DMS153 treated with DMSO at 0.1 percent for 48 hours (cell line): ENCODE measurements at regions not wholly inside any gene's neighbourhood (a gene's known extent, or its start where the extent isn't known, plus 50 kb on each side); places are given as distances from the start of the nearest gene placed in this dataset.
A peak's percentile ranks its signal among the peaks of the same experiment; 100 is the strongest.

Experiments
- DNase-seq: peaks from one replicate; lab custom pipeline; 2025; ENCODE audit not compliant: unreplicated experiment; lab: John Stamatoyannopoulos, UW

GRCh38 chr6:68400396-68400795 is 234.7 kb upstream of the ADGRB3 start:
- no peak for DNase-seq

GRCh38 chr6:68391953-68392352 is 243.1 kb upstream of the ADGRB3 start:
- no peak for DNase-seq

DNA sequence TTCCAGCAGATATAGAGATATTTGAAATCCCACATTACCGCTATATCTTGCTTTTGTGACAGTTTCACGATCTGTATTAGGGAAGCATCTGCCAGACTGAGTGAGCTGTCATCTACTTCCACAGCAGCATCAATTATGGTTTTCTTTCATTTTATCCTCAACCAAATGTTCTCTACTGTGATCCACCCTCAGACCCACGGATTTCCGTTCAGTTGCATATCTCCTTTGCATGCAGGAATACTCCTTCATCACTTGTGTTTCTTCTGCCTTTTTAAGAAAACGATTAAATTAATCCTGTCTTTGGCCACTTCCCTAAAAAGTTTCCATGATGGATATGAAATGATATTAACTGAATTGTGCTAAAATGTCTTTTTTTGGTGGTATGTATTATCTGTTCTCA is 262.1 kb upstream of the ADGRB3 start:
- no peak for DNase-seq

- DNase-seq: no peak
Observed at GRCh38 chr6:68368845-68369244, 266.2 kb upstream of the ADGRB3 start.

DNA sequence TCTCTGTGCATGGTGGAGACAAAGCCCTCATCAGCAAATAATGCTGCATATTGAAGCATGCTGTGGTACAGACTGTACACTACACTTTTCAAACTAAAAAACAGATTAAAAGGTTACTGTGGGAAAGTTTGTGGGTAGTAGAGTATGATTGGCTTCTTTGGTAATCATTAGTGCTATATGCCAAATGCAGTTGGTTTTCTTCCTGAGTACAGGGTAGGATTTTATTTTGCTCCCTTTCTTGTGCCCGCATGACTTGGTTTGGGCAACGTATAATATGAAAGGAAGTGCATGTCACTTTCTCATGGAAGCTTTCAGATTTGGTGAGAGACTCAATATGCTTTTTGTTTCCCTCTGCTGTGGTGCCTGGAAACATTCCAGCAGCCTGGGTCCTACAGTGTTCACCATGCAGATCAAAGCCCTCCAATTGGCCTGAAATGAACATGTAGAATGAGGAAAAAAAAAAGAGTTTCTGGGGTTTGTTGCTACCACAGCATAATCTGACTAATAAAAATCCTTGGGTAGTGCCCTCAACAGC is 270.7 kb upstream of the ADGRB3 start:
- no peak for DNase-seq

DNA sequence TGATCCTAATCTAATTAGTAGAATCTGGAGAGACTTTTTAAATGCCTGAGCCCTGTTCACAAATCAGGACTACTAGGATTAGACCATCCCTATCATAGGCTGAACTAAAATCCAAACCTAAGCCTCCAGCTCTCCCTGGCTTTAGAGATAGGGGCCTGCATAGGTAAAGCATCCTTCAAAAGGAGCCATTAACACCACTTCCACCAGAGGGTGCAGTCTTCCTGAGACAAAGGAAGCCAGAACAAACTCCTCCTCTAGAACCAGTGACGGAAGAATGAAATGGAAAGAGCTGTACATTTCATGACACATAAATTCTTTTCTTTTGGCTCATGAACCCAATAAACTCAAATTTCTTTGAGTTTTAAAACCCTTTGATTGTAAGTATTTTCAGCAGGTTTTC is 291.2 kb upstream of the ADGRB3 start:
- peak; percentile 39 for DNase-seq

GRCh38 chr6:68342286-68342685 is 292.8 kb upstream of the ADGRB3 start:
- DNase-seq: no peak

DNA sequence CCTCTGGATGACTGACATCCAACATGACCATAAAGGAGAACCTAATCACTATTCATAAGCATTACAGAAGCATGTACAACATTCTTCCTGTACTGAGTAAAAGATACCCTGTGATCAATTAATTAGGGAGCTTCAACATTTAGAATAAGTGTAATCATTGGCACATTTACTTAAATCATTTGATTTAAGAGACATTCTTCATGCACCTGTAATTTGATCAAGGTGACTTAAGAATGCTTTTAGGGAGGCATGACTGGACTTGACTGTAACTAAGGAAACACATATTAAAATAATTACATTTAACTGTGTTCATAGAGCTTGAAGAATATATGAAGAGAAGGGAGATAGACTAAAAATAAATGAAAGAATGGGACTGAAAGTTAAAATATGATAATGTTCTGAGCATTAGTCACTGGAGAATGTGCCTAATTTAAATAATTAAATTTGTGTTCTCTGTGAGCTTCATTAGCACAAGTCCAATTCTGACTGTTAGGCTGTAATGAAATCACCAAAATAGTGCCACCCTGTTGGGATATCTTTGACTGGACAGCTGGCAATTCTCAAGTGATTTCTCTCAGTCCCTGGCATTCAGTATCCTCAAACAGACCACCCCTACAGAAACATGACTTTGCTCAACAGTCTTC is 295.5 kb upstream of the ADGRB3 start:
- DNase-seq: no peak

- no peak for DNase-seq
Observed at GRCh38 chr6:68333442-68333841, 301.6 kb upstream of the ADGRB3 start.

GRCh38 chr6:68328156-68328555 is 306.9 kb upstream of the ADGRB3 start:
- no peak for DNase-seq

DNA sequence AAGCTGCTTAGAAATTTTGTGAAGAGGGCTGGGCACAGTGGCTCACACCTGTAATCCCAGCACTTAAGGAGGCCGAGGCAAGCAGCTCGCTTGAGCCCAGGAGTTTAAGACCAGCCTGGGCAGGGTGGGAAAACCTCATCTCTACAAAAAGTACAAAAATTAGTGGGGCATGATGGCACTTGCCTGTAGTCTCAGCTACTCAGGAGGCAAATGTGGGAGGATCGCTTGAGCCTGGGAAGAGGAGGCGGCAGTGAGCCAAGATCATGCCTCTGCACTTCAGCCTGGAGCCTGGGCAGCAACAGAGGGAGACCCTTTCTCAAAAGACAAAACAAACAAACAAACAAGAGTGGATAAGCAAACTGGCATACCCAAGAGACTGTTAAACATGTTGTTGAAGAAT is 308.3 kb upstream of the ADGRB3 start:
- DNase-seq: no peak

DNA sequence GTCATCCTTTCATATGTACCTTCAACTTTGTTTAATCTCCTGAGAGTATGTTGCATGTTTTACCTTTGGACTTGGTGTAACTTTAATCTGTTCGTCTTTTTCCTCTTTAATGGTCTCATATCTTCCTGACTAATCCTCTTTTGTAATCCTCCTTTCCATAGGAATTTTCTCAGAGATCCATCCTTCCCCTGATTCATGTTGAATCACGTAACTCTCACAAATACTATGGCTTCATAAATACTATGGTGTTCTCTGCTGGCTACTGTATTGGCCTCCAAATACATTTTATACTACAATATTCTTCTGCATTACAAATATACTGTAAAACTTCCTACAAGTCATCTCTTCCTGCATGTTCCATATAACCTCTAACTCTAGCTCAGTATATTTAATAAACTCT is 317.7 kb upstream of the ADGRB3 start:
- DNase-seq: no peak

DNA sequence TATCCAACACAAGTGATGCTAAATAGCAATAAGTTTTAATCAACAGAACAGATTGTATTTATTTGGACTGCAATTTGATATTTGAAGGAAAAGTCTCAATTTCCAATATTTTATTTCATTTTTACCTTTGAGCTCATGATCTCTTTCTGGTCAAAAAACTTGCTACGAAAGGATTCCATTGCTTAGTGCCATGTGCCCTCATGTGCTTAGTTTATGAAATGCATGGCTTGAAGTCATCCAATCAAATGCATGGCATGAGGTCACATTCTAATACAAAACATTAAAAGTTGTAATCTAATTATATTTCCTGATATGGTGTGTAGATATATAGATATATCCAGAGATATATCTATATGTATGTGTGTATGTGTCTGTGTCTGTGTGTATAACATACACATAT is 321.2 kb upstream of the ADGRB3 start:
- no peak for DNase-seq

DNA sequence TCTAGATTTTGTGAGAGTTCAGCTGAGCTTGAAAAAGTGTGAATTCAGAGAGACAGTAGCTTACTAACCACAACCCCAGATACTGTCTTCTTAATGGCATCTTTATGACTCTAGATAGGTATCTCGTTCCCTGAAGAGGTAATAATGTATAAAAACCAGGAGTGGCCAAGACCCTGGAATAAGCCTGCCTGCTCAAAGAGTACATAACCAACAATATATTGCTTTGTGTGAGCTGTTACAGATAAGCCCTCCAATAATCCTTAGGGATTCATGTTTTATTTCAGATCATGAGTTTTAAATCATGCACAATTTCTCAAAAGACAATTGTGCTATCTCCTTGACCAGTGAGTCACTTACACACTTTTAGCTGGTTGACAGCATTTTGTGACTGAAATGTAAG is 327.8 kb upstream of the ADGRB3 start:
- no peak for DNase-seq

DNA sequence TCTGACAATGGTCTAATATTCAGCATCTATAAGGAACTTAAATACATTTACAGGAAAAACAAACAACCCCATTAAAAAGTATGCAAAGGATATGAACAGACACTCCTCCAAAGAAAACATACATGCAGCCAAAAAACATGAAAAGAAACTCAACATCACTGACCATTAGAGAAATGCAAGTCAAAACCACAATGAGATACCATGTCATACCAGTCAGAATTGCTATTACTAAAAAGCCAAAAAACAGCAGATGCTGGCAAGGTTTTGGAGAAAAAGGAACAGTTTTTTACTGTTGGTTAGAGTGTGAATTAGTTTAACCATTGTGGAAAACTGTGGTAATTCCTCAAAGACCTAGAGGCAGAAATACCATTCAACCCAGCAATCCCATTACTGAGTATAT is 339.0 kb upstream of the ADGRB3 start:
- no peak for DNase-seq

GRCh38 chr6:68282646-68283045 is 352.4 kb upstream of the ADGRB3 start:
- DNase-seq: no peak

DNA sequence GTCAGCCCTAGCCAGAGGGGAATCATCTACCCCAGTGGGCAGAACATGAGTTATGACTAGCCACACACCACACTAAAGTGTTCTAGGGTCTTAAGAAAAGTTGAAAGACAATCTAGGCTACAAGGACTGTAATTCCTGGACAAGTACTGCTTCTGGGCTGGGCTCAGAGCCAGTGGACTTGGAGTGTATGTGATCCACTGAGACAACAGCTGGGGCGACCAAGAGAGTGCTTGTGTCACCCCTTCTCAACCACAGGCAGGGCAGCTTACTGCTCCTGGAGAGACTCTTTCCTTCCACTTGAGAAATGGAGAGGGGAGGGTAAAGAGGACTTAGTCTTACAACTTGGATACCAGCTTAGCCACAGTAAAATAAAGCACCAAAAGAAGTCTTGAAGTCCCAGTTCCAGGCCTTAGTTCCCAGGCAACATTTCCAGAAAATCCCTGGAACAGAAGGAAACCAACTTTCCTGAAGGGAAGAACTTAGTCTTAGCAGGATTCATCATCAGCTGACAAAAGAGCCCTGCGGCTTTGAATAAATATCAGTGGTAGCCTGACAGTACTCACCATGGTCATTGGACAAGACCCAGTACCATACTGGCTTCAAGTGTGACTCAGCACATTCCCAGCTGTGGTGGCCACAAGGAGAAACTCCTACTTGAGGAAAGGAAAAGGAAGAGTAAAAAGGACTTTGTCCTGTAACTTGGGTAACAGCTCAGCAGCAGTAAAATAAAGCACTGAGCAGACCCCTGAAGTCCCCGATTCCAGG is 355.1 kb upstream of the ADGRB3 start:
- DNase-seq: no peak

DNA sequence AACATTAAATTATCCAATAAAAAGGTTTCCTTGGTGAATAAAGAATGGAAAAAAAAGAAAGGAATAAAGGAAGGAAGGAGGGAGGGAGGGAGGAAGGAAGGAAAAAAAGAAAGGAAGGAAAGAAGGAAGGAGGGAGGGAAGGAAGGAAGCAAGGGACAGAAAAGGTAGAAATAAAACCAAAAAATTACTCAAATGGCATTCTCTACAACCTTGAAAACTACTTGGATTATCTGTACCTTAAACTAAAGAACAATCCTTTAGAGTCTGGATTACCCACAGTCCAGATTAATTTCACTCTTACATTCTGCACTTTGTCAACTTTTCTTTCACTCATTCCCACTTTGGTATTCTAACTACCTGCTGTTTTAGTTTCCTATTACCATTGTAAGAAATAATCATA is 361.8 kb upstream of the ADGRB3 start:
- no peak for DNase-seq

GRCh38 chr6:68256391-68256790 is 378.7 kb upstream of the ADGRB3 start:
- DNase-seq: no peak

GRCh38 chr6:68252632-68253031 is 382.4 kb upstream of the ADGRB3 start:
- DNase-seq: no peak

GRCh38 chr6:68247782-68248181 is 387.3 kb upstream of the ADGRB3 start:
- DNase-seq: no peak

GRCh38 chr6:68240726-68241125 is 394.4 kb upstream of the ADGRB3 start:
- no peak for DNase-seq

- no peak for DNase-seq
Observed at GRCh38 chr6:68239034-68239433, 396.0 kb upstream of the ADGRB3 start.
